ENCODE measurements at regions not wholly inside any gene's neighbourhood (a gene's known extent, or its start where the extent isn't known, plus 50 kb on each side); places are given as distances from the start of the nearest gene placed in this dataset.
A peak's percentile ranks its signal among the peaks of the same experiment; 100 is the strongest.

- H3K27ac ChIP-seq = no peak overlapping the region
- no peaks in the 10 kb centered on the region; a peak in 1 of 22 replicates for H3K27me3 ChIP-seq
- TF ChIP-seq Cebpa-rat (IDR thresholded peaks at IDR 0.05) = no peak
- H3K9ac ChIP-seq = no peak overlapping the region
- peaks cover 0 to 15% (median 14%) of the 10 kb centered on the region in 10 experiments; a peak in 14 of 20 replicates for H3K4me1 ChIP-seq
- no peaks in the 10 kb centered on the region for H4K20me1 ChIP-seq
- H3K36me3 ChIP-seq = no peaks in the 10 kb centered on the region
- H3K4me2 ChIP-seq = no peak overlapping the region
- H3K9me3 ChIP-seq (replicated peaks in 1 of 11) = peaks cover 15 to 27% (median 22%) of the 10 kb centered on the region in 11 experiments; a peak in 21 of 22 replicates
- no peak overlapping the region for H3K4me3 ChIP-seq
Measured at GRCh38 chr3:101063401-101063800, 70.2 kb upstream of the ABI3BP start.

GRCh38 chr3:101061312-101061711, 68.1 kb upstream of the ABI3BP start:
- H3K9ac ChIP-seq = peak overlapping the region in 1 of 11 experiments; percentile 33; a peak in 1 of 22 replicates
- H3K27me3 ChIP-seq = no peaks in the 10 kb centered on the region; a peak in 1 of 22 replicates
- H4K20me1 ChIP-seq = no peaks in the 10 kb centered on the region
- H3K36me3 ChIP-seq = no peaks in the 10 kb centered on the region
- peak overlapping the region in 3 of 11 experiments; percentile 23 to 68 (median 56); a peak in 5 of 22 replicates for H3K27ac ChIP-seq
- TF ChIP-seq Cebpa-rat (IDR thresholded peaks at IDR 0.05) = no peak
- H3K4me1 ChIP-seq = peaks cover 0 to 15% (median 14%) of the 10 kb centered on the region in 10 experiments; a peak in 14 of 20 replicates
- peak overlapping the region in 10 of 11 experiments; percentile 20 to 71 (median 61); a peak in 18 of 22 replicates for H3K4me2 ChIP-seq
- no peak overlapping the region for H3K4me3 ChIP-seq
- peaks cover 25 to 48% (median 39%) of the 10 kb centered on the region in 11 experiments for H3K9me3 ChIP-seq (replicated peaks in 1 of 11)

DNA sequence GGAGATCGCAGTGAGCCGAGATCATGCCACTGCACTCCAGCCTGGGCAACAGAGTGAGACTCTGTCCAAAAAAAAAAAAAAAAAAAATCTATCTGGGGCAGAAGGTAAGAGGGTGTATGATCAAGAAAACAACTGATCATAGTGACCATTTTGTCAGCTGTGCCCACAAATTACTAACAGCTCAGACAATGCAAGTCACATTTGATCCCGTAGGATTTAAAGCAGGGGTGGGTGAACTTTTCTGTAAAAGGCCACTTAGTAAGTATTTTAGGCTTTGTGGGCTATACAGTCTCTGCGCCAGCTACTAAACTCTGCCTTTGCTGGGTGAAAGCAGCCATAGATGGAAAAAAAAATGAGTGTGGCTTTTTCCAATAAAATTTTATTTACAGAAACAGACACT, 57.6 kb upstream of the ABI3BP start:
- Histone ChIP-seq H3K9me3 (replicated peaks in 1 of 11) (no peaks in the 10 kb centered on the region), H3K36me3 (no peaks in the 10 kb centered on the region), H4K20me1 (no peaks in the 10 kb centered on the region), H3K27me3 (no peaks in the 10 kb centered on the region), H3K27ac (no peak overlapping the region), H3K4me2 (no peak overlapping the region), H3K4me1 (no peaks in the 10 kb centered on the region), H3K4me3 (no peak overlapping the region), H3K9ac (no peak overlapping the region)
- TF ChIP-seq Cebpa-rat (IDR thresholded peaks at IDR 0.05) = no peak

DNA sequence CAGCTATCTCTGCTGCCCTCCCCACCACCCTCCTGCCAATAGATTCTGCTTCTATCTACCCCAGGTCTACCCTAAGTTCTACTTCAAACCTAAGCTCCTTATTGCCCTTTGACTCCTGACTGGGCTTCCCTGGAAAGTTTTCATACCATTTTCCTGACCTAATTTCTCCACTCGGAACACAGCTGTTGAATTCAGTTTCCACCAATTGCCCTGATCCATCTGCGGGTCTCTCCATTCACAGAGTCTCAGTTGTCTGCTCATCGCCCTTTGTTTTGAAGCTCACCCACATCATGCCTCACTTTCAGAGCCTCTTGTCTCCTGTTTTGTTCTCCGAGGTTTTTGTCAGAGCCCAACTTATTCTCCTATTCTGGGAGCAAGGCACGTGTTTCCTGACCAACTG, 56.8 kb upstream of the ABI3BP start:
- no peak overlapping the region for H3K27ac ChIP-seq
- H4K20me1 ChIP-seq = no peaks in the 10 kb centered on the region
- TF ChIP-seq Cebpa-rat (IDR thresholded peaks at IDR 0.05) = no peak
- H3K9me3 ChIP-seq (replicated peaks in 1 of 11) = no peaks in the 10 kb centered on the region
- H3K4me2 ChIP-seq = no peak overlapping the region
- H3K4me3 ChIP-seq = no peak overlapping the region
- no peaks in the 10 kb centered on the region for H3K4me1 ChIP-seq
- no peaks in the 10 kb centered on the region for H3K27me3 ChIP-seq
- H3K9ac ChIP-seq = no peak overlapping the region
- no peaks in the 10 kb centered on the region for H3K36me3 ChIP-seq

DNA sequence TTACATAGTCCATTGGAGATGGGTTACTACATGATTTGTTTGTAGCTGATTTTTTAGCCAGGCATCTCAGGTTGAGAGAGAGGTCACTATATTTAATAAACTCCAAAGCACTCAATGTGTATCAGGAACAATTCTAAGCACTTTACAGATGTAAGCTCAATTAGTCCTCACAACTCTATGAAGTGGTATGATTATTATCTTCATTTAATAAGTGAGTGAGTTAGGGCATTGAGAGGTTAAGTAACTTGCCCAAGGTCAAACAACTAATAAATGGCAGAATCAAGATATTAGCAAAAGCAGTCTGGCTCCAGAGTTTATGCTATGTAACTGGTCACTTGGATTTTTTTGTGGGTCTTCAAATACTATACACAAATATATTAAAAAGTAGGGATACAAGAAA, 56.3 kb upstream of the ABI3BP start:
- no peak overlapping the region for H3K4me2 ChIP-seq
- no peaks in the 10 kb centered on the region for H3K4me1 ChIP-seq
- H3K27me3 ChIP-seq = no peaks in the 10 kb centered on the region
- no peak for TF ChIP-seq Cebpa-rat (IDR thresholded peaks at IDR 0.05)
- no peak overlapping the region for H3K4me3 ChIP-seq
- H3K36me3 ChIP-seq = no peaks in the 10 kb centered on the region
- H3K27ac ChIP-seq = no peak overlapping the region
- no peaks in the 10 kb centered on the region for H3K9me3 ChIP-seq (replicated peaks in 1 of 11)
- H3K9ac ChIP-seq = no peak overlapping the region
- no peaks in the 10 kb centered on the region for H4K20me1 ChIP-seq

GRCh38 chr3:101043687-101044078, 50.5 kb upstream of the ABI3BP start:
- Histone ChIP-seq H3K27ac (no peak overlapping the region), H3K36me3 (no peaks in the 10 kb centered on the region), H3K9ac (no peak overlapping the region), H4K20me1 (no peaks in the 10 kb centered on the region), H3K4me2 (no peak overlapping the region), H3K4me1 (peaks cover 0 to 10% (median 4%) of the 10 kb centered on the region in 10 experiments; a peak in 7 of 20 replicates), H3K4me3 (no peak overlapping the region), H3K9me3 (replicated peaks in 1 of 11) (no peaks in the 10 kb centered on the region), H3K27me3 (no peaks in the 10 kb centered on the region)
- TF ChIP-seq Cebpa-rat (IDR thresholded peaks at IDR 0.05) = no peak

- H3K27ac ChIP-seq = no peak overlapping the region
- TF ChIP-seq Cebpa-rat (IDR thresholded peaks at IDR 0.05) = no peak
- peaks cover 0 to 12% (median 5%) of the 10 kb centered on the region in 10 experiments; a peak in 7 of 20 replicates for H3K4me1 ChIP-seq
- no peaks in the 10 kb centered on the region for H3K36me3 ChIP-seq
- no peaks in the 10 kb centered on the region for H3K9me3 ChIP-seq (replicated peaks in 1 of 11)
- H4K20me1 ChIP-seq = no peaks in the 10 kb centered on the region
- no peak overlapping the region for H3K4me3 ChIP-seq
- H3K27me3 ChIP-seq = no peaks in the 10 kb centered on the region
- no peak overlapping the region for H3K4me2 ChIP-seq
- H3K9ac ChIP-seq = no peak overlapping the region
Measured at GRCh38 chr3:101042996-101043686, 49.9 kb upstream of the ABI3BP start.

Measured in BLaER1 treated with 17β-estradiol and CSF1 and Interleukin-3, amounts not matched to agents 10 nM and 100 nM (cell line).